Loucy (cell line): ENCODE measurements at regions not wholly inside any gene's neighbourhood (a gene's known extent, or its start where the extent isn't known, plus 50 kb on each side); places are given as distances from the start of the nearest gene placed in this dataset.

Experiments
- H2AFZ ChIP-seq: fragments of 200-600 bp; sonication (generic); 2 replicates; pipeline ENCODE4 v1.6.0; 2016; ENCODE audit warnings: antibody characterized with exemption, mild to moderate bottlenecking, low read length, moderate library complexity
- H3F3A ChIP-seq: fragments of 200-600 bp; 2 replicates; pipeline ENCODE4 v1.6.0; 2016; ENCODE audit warnings: antibody characterized with exemption, low read depth, mild to moderate bottlenecking
- H3K27me3 ChIP-seq: fragments of 200-600 bp; sonication (generic); 2 replicates; pipeline ENCODE4 v1.6.1; 2014; ENCODE audit warnings: low read length, mild to moderate bottlenecking; ENCODE audit not compliant: insufficient read depth, poor library complexity, severe bottlenecking
- H3K36me3 ChIP-seq: fragments of 200-600 bp; sonication (generic); 2 replicates; pipeline ENCODE4 v1.6.1; 2016; ENCODE audit warnings: low read length; ENCODE audit not compliant: insufficient read depth
- H3K4me1 ChIP-seq: fragments of 200-600 bp; sonication (generic); 2 replicates; pipeline ENCODE4 v1.5.1; 2014; ENCODE audit warnings: low read length, mild to moderate bottlenecking; ENCODE audit not compliant: insufficient read depth, poor library complexity, severe bottlenecking
- H3K4me2 ChIP-seq: fragments of 200-600 bp; sonication (generic); 2 replicates; pipeline ENCODE4 v1.6.0; 2014; ENCODE audit warnings: antibody characterized with exemption, low read length, low read depth, mild to moderate bottlenecking; ENCODE audit not compliant: poor library complexity, severe bottlenecking
- H3K4me3 ChIP-seq: fragments of 200-600 bp; sonication (generic); 2 replicates; pipeline ENCODE4 v1.5.1; 2014; ENCODE audit warnings: low read length, mild to moderate bottlenecking, mixed read lengths; ENCODE audit not compliant: poor library complexity, severe bottlenecking
- H3K79me2 ChIP-seq: fragments of 200-600 bp; sonication (generic); 2 replicates; pipeline ENCODE4 v1.6.1; 2014; ENCODE audit warnings: low read length; ENCODE audit not compliant: insufficient read depth
- H3K9ac ChIP-seq: fragments of 200-600 bp; sonication (generic); 2 replicates; pipeline ENCODE4 v1.6.0; 2014; ENCODE audit warnings: mild to moderate bottlenecking, low read depth, low read length, moderate library complexity; ENCODE audit not compliant: poor library complexity, severe bottlenecking
- H3K9me2 ChIP-seq: fragments of 200-600 bp; sonication (generic); replicated peaks from 2 replicates; pipeline ENCODE4 v1.6.1; 2016; ENCODE audit warnings: low read depth, low read length, mixed read lengths
- H3K9me3 ChIP-seq: fragments of 200-600 bp; sonication (generic); 2 replicates; pipeline ENCODE4 v1.6.1; 2014; ENCODE audit warnings: mild to moderate bottlenecking, antibody characterized with exemption, low read length, low read depth; ENCODE audit not compliant: insufficient read depth
- H4K20me1 ChIP-seq: fragments of 200-600 bp; sonication (generic); 2 replicates; pipeline ENCODE4 v1.6.0; 2014; ENCODE audit warnings: antibody characterized with exemption, low read length, mild to moderate bottlenecking; ENCODE audit not compliant: insufficient read depth, poor library complexity, severe bottlenecking
- EZH2phosphoT487 ChIP-seq: fragments of 200-600 bp; IDR thresholded peaks from 2 replicates; pipeline ENCODE4 v1.6.1; 2018; ENCODE audit warnings: antibody characterized with exemption, mild to moderate bottlenecking, moderate library complexity, borderline replicate concordance
- TF ChIP-seq, protein P1 (sequence below): fragments of 200-600 bp; sonication (generic); conservative IDR thresholded peaks from 2 replicates; pipeline ENCODE4 v1.5.1; 2014; ENCODE audit warnings: mild to moderate bottlenecking, antibody characterized with exemption, low read length

DNA sequence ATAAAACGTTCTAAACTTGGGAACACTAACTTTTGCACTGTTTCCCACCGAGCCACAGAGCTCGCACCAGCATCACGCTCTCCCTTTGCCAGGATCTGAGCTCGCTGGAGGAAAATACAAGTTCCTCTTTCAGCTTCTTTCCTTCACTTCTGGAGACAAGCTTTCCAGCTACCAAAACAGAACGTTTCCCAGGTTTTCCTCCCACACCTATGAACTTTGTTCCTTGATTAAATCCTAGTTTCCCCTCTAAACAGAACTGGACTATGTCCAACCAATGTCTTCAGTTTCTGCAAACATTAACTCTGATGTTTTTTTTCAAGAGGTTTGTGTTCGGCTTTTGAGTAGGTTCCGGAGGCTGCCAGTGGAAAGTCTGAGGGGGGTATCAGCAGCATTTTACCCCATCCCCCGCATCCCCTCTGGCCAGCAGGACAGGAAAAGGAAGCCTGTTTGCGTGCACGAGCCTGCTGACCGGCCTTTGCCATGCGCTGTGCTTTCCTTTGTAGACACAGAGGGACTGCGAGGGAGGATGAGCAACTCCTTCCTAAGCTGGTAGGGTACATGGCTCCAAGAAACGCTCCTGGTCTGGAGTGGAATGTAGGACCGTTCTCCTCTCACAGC, 135.5 kb downstream of the LY86 start:
- peak overlapping the region; percentile 86 for H2AFZ ChIP-seq
- peak overlapping the region; percentile 57 for H3K9ac ChIP-seq
- H3K9me3 ChIP-seq: no peaks in the 10 kb centered on the region
- no peaks in the 10 kb centered on the region for H3K36me3 ChIP-seq
- H3K4me1 ChIP-seq: peaks cover 45% of the 10 kb centered on the region
- H3K9me2 ChIP-seq: no peaks in the 10 kb centered on the region
- no peak for TF ChIP-seq EZH2phosphoT487
- TF ChIP-seq, protein P1, sequence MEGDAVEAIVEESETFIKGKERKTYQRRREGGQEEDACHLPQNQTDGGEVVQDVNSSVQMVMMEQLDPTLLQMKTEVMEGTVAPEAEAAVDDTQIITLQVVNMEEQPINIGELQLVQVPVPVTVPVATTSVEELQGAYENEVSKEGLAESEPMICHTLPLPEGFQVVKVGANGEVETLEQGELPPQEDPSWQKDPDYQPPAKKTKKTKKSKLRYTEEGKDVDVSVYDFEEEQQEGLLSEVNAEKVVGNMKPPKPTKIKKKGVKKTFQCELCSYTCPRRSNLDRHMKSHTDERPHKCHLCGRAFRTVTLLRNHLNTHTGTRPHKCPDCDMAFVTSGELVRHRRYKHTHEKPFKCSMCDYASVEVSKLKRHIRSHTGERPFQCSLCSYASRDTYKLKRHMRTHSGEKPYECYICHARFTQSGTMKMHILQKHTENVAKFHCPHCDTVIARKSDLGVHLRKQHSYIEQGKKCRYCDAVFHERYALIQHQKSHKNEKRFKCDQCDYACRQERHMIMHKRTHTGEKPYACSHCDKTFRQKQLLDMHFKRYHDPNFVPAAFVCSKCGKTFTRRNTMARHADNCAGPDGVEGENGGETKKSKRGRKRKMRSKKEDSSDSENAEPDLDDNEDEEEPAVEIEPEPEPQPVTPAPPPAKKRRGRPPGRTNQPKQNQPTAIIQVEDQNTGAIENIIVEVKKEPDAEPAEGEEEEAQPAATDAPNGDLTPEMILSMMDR: no peak
- H3K27me3 ChIP-seq: no peaks in the 10 kb centered on the region
- H3K79me2 ChIP-seq: no peaks in the 10 kb centered on the region
- peak overlapping the region; percentile 64 for H3K4me2 ChIP-seq
- no peaks in the 10 kb centered on the region for H3F3A ChIP-seq
- no peak overlapping the region for H3K4me3 ChIP-seq
- no peaks in the 10 kb centered on the region for H4K20me1 ChIP-seq

DNA sequence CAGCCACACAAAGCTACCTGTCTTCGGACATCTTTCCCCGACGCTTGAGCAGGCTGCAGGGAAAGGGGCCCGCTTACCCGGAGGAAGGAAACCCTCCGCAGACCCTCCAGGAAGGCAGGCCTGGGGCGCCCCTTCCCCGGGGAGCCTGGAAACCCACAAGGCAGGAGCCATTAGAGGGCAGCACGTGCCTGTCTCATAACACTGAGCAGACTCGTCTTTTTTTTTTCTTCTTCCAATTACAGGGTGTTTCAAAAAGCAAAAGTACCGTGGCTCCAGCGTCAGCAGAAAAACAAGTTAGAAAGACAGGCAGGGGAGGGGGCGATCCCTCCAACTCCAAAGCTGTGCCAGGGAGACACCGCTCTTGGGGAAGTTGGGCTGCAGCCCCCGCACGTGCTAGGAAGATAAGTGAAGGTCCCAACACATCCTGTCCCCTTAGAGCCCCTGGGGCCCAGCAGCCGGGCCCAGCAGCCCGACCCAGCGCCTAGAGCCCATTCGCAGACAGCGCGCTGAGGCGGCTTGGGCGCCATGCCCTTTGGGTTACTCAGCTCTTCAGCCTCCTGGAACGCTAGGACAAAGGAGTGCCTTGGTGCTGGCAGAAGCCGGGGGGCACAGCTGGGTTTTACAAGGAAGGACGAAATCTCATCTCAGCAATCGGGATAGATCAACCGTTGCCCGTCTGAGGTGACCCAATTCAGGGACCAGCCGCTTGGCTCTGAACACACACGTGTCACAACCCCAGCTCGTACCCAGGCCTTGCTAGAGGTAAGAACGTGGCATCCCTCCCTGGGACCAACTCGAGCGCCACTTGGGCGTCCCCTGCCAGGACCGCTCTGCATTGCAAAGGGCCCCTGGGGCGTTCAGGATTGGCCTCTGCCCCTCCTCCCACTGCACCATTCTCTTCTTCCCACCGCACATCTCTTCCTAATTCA, 136.3 kb downstream of the LY86 start:
- no peaks in the 10 kb centered on the region for H3K9me3 ChIP-seq
- peak overlapping the region; percentile 31 for H3K4me3 ChIP-seq
- no peaks in the 10 kb centered on the region for H3K9me2 ChIP-seq
- peak overlapping the region; percentile 86 for H2AFZ ChIP-seq
- peak overlapping the region; percentile 64 for H3K4me2 ChIP-seq
- TF ChIP-seq, protein P1: peak; percentile 79
- TF ChIP-seq EZH2phosphoT487: no peak
- no peaks in the 10 kb centered on the region for H3F3A ChIP-seq
- H3K9ac ChIP-seq: peak overlapping the region; percentile 57
- H3K27me3 ChIP-seq: no peaks in the 10 kb centered on the region
- H3K4me1 ChIP-seq: peaks cover 42% of the 10 kb centered on the region
- no peaks in the 10 kb centered on the region for H4K20me1 ChIP-seq
- H3K36me3 ChIP-seq: no peaks in the 10 kb centered on the region
- no peaks in the 10 kb centered on the region for H3K79me2 ChIP-seq

DNA sequence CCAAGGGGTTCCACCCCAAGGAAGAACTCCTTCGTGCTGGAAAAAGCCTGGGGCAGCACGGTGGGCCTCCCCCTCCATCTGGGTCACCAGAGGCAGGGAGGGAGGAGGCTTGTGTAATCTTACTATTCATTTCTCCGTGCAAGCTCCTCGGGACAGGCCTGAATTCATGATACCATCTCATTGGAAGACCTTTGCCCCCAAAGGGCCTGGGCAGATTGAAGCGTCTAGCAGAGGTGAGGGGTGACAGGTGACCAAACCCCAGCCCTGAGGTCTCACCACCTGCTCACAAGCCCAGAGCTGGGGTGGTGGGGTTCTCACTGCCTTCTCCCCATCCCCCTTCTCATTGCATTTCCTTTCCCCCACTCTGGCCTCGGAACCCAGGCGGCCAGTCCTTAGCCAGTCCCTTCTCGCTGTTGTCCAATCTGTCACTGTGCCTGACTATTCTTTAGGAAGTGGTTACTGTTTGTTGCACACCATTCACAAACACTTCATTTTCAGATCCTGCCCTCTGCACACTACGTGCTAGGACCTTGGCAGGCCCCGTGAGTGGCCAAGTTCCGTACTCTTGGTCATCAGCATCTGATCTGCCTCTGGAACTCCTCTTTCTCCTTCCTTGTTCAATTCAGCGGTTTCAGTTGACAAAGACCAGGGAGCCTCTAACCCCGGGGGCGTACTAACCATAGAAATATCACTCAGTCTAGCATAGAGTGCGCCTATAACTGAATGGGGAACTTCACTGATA, 137.1 kb downstream of the LY86 start:
- Histone ChIP-seq H2AFZ (no peak overlapping the region; the same call in 1 of the 2 replicates), H3K79me2 (no peaks in the 10 kb centered on the region), H3K9me2 (no peaks in the 10 kb centered on the region), H3K9me3 (no peaks in the 10 kb centered on the region), H3K36me3 (no peaks in the 10 kb centered on the region), H3K9ac (peak overlapping the region; percentile 57), H3K27me3 (no peaks in the 10 kb centered on the region), H4K20me1 (no peaks in the 10 kb centered on the region), H3K4me2 (no peak overlapping the region), H3F3A (no peaks in the 10 kb centered on the region), H3K4me1 (peaks cover 42% of the 10 kb centered on the region), H3K4me3 (no peak overlapping the region)
- TF ChIP-seq EZH2phosphoT487: no peak
